GM20000 (cell line): ENCODE measurements at regions not wholly inside any gene's neighbourhood (a gene's known extent, or its start where the extent isn't known, plus 50 kb on each side); places are given as distances from the start of the nearest gene placed in this dataset.

Experiments
- DNase-seq: peaks from one replicate; pipeline ENCODE4 v3.0.0; 2012; ENCODE audit warnings: low spot score
- TF ChIP-seq, protein P1 (sequence below): IDR thresholded peaks from 2 replicates; pipeline ENCODE4 v1.5.1; 2012; ENCODE audit warnings: mild to moderate bottlenecking, control low read depth; ENCODE audit errors: extremely low read depth, missing control alignments

DNA sequence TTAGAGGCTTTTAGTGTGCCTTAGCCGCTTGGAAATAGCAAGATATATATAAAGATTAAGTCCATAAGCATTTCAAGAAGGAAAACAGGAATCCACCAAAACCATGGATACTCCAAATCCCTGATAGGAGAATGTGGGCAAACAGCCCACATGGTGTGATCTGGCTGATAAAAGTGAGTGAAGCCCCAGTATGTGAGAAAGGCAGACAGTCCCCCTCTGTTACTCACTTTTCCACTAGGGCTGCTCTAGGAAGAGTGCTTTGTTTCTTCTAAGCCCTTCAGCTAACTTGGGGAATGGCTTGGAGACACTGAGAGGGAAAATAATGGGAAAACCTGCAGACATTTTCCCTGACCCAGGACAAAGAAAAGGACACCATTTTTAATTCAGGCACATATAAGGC, 802.3 kb upstream of the PRR20A start:
- TF ChIP-seq, protein P1, sequence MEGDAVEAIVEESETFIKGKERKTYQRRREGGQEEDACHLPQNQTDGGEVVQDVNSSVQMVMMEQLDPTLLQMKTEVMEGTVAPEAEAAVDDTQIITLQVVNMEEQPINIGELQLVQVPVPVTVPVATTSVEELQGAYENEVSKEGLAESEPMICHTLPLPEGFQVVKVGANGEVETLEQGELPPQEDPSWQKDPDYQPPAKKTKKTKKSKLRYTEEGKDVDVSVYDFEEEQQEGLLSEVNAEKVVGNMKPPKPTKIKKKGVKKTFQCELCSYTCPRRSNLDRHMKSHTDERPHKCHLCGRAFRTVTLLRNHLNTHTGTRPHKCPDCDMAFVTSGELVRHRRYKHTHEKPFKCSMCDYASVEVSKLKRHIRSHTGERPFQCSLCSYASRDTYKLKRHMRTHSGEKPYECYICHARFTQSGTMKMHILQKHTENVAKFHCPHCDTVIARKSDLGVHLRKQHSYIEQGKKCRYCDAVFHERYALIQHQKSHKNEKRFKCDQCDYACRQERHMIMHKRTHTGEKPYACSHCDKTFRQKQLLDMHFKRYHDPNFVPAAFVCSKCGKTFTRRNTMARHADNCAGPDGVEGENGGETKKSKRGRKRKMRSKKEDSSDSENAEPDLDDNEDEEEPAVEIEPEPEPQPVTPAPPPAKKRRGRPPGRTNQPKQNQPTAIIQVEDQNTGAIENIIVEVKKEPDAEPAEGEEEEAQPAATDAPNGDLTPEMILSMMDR = no peak
- no peak for DNase-seq

DNA sequence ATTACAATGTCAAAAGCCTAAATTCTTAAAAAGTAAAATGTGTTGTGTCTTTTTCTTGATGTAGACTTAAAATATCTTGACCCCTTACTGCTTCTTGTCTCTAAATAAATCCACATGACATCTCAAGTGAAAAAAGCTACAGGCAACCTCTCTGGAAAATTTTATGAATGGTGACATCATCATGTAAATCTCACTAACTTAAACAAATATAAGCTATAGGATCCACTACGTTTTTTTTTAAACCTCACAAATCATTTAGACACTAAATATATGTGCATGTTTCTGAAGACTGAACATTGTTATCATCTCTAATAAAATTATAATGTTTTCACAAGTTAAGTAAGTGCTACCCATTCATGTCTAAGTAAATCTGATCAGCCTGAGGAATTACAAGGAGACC, 793.7 kb upstream of the PRR20A start:
- TF ChIP-seq, protein P1 = no peak
- no peak for DNase-seq

DNA sequence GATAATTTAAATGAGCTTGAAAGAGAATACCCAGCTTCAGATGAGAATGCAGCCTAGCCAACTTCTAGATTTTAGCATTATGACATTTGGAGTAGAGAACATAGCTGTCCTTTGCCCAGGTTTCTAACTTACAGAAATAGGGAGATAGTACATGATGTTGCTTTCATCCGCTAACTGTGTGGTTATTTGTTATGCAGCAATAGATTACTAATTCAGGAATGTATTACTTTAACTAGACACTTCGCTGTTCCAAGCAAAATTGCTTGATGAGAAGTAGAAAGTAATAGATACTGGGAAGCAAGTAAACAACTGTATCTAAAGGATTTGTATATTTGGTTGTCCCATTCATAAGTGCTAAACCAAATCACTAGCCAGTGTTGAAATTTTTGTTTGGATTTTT, 790.9 kb upstream of the PRR20A start:
- DNase-seq = no peak
- TF ChIP-seq, protein P1 = no peak

DNA sequence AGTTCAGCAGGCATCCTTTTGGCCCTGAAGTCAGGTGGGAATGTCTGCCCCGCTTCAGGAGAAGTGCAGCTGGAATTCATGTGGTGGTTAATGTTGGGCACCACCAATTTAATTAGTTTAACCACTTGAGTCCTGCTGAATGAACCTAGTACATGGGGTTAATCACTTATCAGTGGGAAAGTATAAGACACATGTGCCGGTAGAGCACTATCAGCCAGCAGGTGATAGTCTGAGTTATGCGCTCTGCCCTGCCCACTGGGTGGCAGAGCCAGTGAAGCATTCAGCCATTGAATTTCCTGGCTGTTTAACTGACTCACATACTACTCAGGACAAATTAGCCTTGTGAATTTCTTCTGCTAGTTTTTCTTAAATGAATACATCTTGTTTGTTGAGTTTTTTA, 789.7 kb upstream of the PRR20A start:
- no peak for DNase-seq
- TF ChIP-seq, protein P1 = no peak

DNA sequence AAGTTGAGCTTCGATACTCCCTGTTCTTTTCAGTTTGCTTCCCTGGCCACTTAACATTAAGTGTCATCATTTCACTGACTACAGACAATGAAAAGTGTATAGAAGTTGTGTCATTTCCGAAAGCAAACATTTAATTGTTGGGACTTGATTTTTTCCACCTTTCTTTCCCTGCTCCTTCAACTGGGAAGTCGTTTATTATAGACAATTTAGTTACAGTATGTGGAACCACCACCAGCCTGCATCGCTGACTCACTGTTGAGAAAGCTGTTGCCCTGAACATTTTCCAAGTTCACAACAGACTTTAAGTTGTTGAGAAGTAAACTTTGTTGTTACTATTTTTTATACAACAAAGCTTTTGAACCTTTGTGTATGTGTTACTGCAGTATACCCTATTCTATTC, 788.4 kb upstream of the PRR20A start:
- DNase-seq = no peak
- TF ChIP-seq, protein P1 = no peak

DNA sequence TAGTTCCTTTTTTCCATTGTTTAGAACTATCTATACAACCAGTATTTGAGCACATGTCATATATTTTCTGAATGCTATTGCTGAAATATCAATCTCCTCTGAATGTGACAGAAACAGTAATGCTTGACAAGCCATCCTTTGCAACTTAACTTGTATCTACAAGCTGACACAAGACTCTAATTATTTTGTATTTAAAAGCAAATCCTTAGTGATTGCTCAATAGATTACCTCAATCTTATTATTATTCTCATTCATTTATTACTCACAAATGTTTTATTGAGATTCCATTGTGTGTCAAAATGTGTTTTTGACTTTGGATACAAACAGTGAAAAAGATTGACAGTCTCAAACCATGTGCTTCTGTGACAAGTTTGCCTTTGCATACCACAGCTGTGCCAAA, 787.8 kb upstream of the PRR20A start:
- TF ChIP-seq, protein P1 = no peak
- DNase-seq = no peak

DNA sequence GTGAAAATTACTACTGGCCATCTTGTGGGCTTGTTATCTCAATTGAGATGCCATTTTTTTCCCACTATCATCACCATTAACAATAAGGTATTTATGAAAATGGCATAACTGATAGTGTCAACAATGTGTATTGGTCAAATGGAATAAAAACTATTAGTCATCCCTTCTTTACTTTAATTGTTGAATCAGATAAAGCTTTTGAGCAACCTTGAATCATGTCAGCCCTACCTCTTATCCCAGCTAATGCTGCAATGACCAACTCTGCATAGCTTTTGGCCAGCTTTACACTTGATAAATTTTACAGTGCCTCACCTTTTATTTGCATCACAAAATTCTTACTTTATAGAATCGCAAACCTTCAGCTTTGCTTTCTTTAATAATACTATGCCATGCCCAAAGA, 784.0 kb upstream of the PRR20A start:
- TF ChIP-seq, protein P1 = no peak

DNA sequence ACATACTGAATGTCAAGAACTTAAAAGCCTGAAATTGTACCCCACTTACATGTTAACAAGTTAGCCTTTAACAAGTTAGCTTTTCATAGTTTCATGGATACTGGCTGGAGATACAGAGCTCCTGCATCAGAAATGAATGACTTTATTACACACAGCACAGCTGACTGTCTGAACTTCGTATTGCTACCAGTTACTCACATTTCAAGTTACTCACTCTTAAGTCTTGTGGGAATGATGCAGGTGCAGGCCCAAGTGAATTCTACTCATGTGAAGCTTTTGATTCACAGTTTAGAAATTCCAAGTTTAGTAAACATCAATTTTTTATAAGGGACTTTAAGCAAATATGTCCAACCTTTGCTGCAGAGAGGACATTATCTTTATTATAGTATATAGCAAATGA, 762.2 kb upstream of the PRR20A start:
- no peak for DNase-seq
- TF ChIP-seq, protein P1 = no peak

More for the DNA sequence above, 784.0 kb upstream of the PRR20A start:
- no peak for DNase-seq
